Endothelial cell of umbilical vein (primary cell): ENCODE measurements at regions not wholly inside any gene's neighbourhood (a gene's known extent, or its start where the extent isn't known, plus 50 kb on each side); places are given as distances from the start of the nearest gene placed in this dataset.

Experiments
- BruUV-seq: library from RNA; stranded (reverse); fragments of 400-500 nt; replicated peaks from 2 replicates; lab custom pipeline; 2021; lab: Mats Ljungman, UMichigan
- CTCF ChIA-PET: fragments of 300-600, 350-600 bp; sonication (Branson Sonifier 250); formaldehyde crosslinking; loops from one replicate; lab custom pipeline; 2021; ENCODE audit warnings: antibody characterized with exemption, inconsistent platforms; lab: Charles Lee
- POLR2A ChIA-PET: fragments of 300-600, 350-600 bp; sonication (Branson Sonifier 250); formaldehyde crosslinking; loops from one replicate; lab custom pipeline; 2021; ENCODE audit warnings: antibody characterized with exemption, inconsistent platforms; lab: Charles Lee
- DNase-seq: peaks from one replicate; pipeline ENCODE4 v3.0.0-alpha.2; 2011; ENCODE audit warnings: low read depth, low spot score
- FAIRE-seq: peaks from 2 replicates; lab custom pipeline; 2011; peaks lifted over from hg19 to GRCh38; lab: Jason Lieb, UNC
- H2AFZ ChIP-seq: 2 replicates; pipeline ENCODE4 v1.6.0; 2012; ENCODE audit warnings: low read depth, low read length, control low read depth, inconsistent platforms
- H3K27ac ChIP-seq: 2 replicates; pipeline ENCODE4 v1.5.1; 2011; ENCODE audit warnings: low read depth, mild to moderate bottlenecking, control low read depth, low read length, moderate library complexity; ENCODE audit not compliant: insufficient read depth
- H3K27me3 ChIP-seq, 2 experiments: 2 replicates each; pipeline versions ENCODE4 v1.6.0 to v1.6.1; 2011; ENCODE audit warnings: low read length in 2 of 2, mixed read lengths in 1 of 2; ENCODE audit not compliant: control insufficient read depth in 2 of 2, insufficient read depth in 2 of 2
- H3K36me3 ChIP-seq, 2 experiments: 2 replicates in 1 of 2; 3 replicates in 1 of 2; pipeline ENCODE4 v1.5.1; 2011; ENCODE audit warnings: low read length in 2 of 2, mild to moderate bottlenecking in 1 of 2, moderate library complexity in 1 of 2; ENCODE audit not compliant: control insufficient read depth in 2 of 2, insufficient read depth in 2 of 2; ENCODE audit errors: extremely low read depth in 1 of 2
- H3K4me1 ChIP-seq: 3 replicates; pipeline ENCODE4 v1.5.1; 2011; ENCODE audit warnings: mild to moderate bottlenecking, low read length; ENCODE audit not compliant: control insufficient read depth, insufficient read depth; ENCODE audit errors: extremely low read depth
- H3K4me2 ChIP-seq: 2 replicates; pipeline ENCODE4 v1.6.1; 2011; ENCODE audit warnings: low read length, control low read depth, mixed read lengths; ENCODE audit not compliant: insufficient read depth
- H3K4me3 ChIP-seq, 3 experiments: fragments of 200-600 bp in 1 of 3; sonication (generic), shearing (Covaris generic) in 1 of 3; replicated peaks in 1 of 3; 2 replicates each; pipeline ENCODE4 v1.5.1; 2011 to 2016; ENCODE audit warnings: control low read depth in 3 of 3, low read length in 3 of 3, mild to moderate bottlenecking in 2 of 3, inconsistent platforms in 1 of 3, low read depth in 1 of 3, moderate library complexity in 1 of 3; ENCODE audit not compliant: insufficient read depth in 1 of 3
- H3K79me2 ChIP-seq: 2 replicates; pipeline ENCODE4 v1.6.0; 2012; ENCODE audit warnings: low read length, inconsistent platforms; ENCODE audit not compliant: control insufficient read depth, insufficient read depth
- H3K9ac ChIP-seq: replicated peaks from 2 replicates; pipeline ENCODE3; 2011; ENCODE audit warnings: low read length, control low read depth; ENCODE audit not compliant: insufficient read depth; ENCODE audit errors: extremely low read depth
- H3K9me1 ChIP-seq: replicated peaks from 3 replicates; pipeline ENCODE4 v1.6.0; 2011; ENCODE audit warnings: mild to moderate bottlenecking, low read length; ENCODE audit not compliant: control insufficient read depth, insufficient read depth; ENCODE audit errors: extremely low read depth
- H3K9me3 ChIP-seq: replicated peaks from 2 replicates; pipeline ENCODE4 v1.5.1; 2012; ENCODE audit warnings: low read length, inconsistent platforms; ENCODE audit not compliant: control insufficient read depth, insufficient read depth
- H4K20me1 ChIP-seq: replicated peaks from 2 replicates; pipeline ENCODE3; 2011; ENCODE audit warnings: mild to moderate bottlenecking, low read length; ENCODE audit not compliant: control insufficient read depth, insufficient read depth; ENCODE audit errors: extremely low read depth
- CTCF ChIP-seq, 2 donors: IDR thresholded peaks; 1 replicate in 1 of 2; 2 replicates in 1 of 2; pipeline ENCODE4 v1.5.1; 2011; ENCODE audit warnings: low read length in 2 of 2, mild to moderate bottlenecking in 2 of 2, moderate library complexity in 2 of 2, control low read depth in 1 of 2, inconsistent platforms in 1 of 2, low read depth in 1 of 2; ENCODE audit not compliant: insufficient read depth in 1 of 2; ENCODE audit errors: extremely low read depth in 1 of 2
- EZH2 ChIP-seq: IDR thresholded peaks from 2 replicates; pipeline ENCODE4 v1.6.1; 2012; ENCODE audit warnings: borderline replicate concordance, low read depth, mild to moderate bottlenecking, moderate library complexity, low read length, inconsistent platforms; ENCODE audit not compliant: severe bottlenecking
- FOS ChIP-seq: IDR thresholded peaks from 2 replicates; pipeline ENCODE4 v1.6.1; 2011; ENCODE audit warnings: mild to moderate bottlenecking, low read length, moderate library complexity, borderline replicate concordance; ENCODE audit not compliant: insufficient read depth
- GATA2 ChIP-seq: IDR thresholded peaks from 2 replicates; pipeline ENCODE4 v1.7.0; 2011; ENCODE audit warnings: low read depth, mild to moderate bottlenecking, moderate library complexity, mixed read lengths, low read length; ENCODE audit not compliant: insufficient read length, insufficient read depth
- JUN ChIP-seq: IDR thresholded peaks from 2 replicates; pipeline ENCODE4 v1.6.1; 2011; ENCODE audit warnings: borderline replicate concordance, low read depth; ENCODE audit not compliant: insufficient read length, insufficient read depth
- MAX ChIP-seq: IDR thresholded peaks from 2 replicates; pipeline ENCODE4 v1.6.1; 2011; ENCODE audit not compliant: insufficient read depth, insufficient read length
- POLR2A ChIP-seq: IDR thresholded peaks from 2 replicates; pipeline ENCODE4 v1.6.1; 2012; ENCODE audit warnings: low read depth, mild to moderate bottlenecking, control low read depth, low read length
- POLR2AphosphoS5 ChIP-seq: IDR thresholded peaks from 2 replicates; pipeline ENCODE4 v1.6.1; 2012; ENCODE audit warnings: low read depth, mild to moderate bottlenecking, control low read depth, low read length, moderate library complexity; ENCODE audit not compliant: insufficient read depth
- dilution Hi-C: fragments of 300-500 bp; cut with MboI; formaldehyde crosslinking; loops from one replicate; pipeline ENCODE4 v1.15.0; 2019; ENCODE audit warnings: low sequenced_read_pairs; ENCODE audit not compliant: extremely low pct_ligation_motif_present
- intact Hi-C: fragments of 100-400 bp; cut with micrococcal nuclease; formaldehyde crosslinking; loops from one replicate; pipeline ENCODE4 v1.10.0; 2022

GRCh38 chr1:66478116-66478515 is 55.8 kb upstream of the SGIP1 start:
- no peak for FAIRE-seq
- no peak overlapping the region for H3K9ac ChIP-seq

More at GRCh38 chr1:66478116-66478515, 55.8 kb upstream of the SGIP1 start:
- CTCF ChIA-PET: interaction anchor here (1.0 to 1.2 kb wide), 2 partner anchors 13 to 26 kb away, joined by 3 to 5 read pairs; no protein-coding TSS in a partner anchor
- intact Hi-C loops (no loop called here), dilution Hi-C loops (no loop called here)
- Histone ChIP-seq H2AFZ (no peak overlapping the region), H3K27me3 (no peaks in the 10 kb centered on the region), H4K20me1 (no peaks in the 10 kb centered on the region), H3K27ac (no peak overlapping the region), H3K4me3 (no peak overlapping the region), H3K79me2 (no peaks in the 10 kb centered on the region), H3K9me3 (no peaks in the 10 kb centered on the region), H3K36me3 (no peaks in the 10 kb centered on the region), H3K4me2 (no peak overlapping the region), H3K9me1 (no peaks in the 10 kb centered on the region), H3K4me1 (no peaks in the 10 kb centered on the region)
- no TSS peak for BruUV-seq
- DNase-seq: no peak
- TF ChIP-seq CTCF (IDR thresholded peaks at IDR 0.05; ENCODE audit: extremely low read depth in 1 of 2, insufficient read depth in 1 of 2, low read depth in 1 of 2, low read length in 2 of 2): no peak
- no peak for TF ChIP-seq EZH2
- no peak for TF ChIP-seq POLR2AphosphoS5
- no peak for TF ChIP-seq POLR2A
- peak; percentile 16 for TF ChIP-seq FOS
- no peak for TF ChIP-seq MAX
- TF ChIP-seq JUN: no peak
- TF ChIP-seq GATA2: no peak
- POLR2A ChIA-PET: no interaction called here
